HCT116 (cell line): ENCODE measurements at regions not wholly inside any gene's neighbourhood (a gene's known extent, or its start where the extent isn't known, plus 50 kb on each side); places are given as distances from the start of the nearest gene placed in this dataset.

Experiments
- ATAC-seq: fragments of 200-7000 bp; cut with Tn5 transposase; 2 replicates; pipeline ENCODE4 v1.9.1; 2020; ENCODE audit warnings: mild to moderate bottlenecking, moderate library complexity
- BruUV-seq: library from RNA; stranded (reverse); fragments of 400-500 nt; replicated peaks from 2 replicates; lab custom pipeline; 2021; lab: Mats Ljungman, UMichigan
- CTCF ChIA-PET: fragments of 300-600 bp; sonication (Branson Sonifier 250); formaldehyde crosslinking; loops from one replicate; lab custom pipeline; 2021; ENCODE audit warnings: antibody characterized with exemption; lab: Charles Lee
- POLR2A ChIA-PET: fragments of 300-600, 350-600 bp; sonication (Branson Sonifier 250); formaldehyde crosslinking; loops from one replicate; lab custom pipeline; 2021; ENCODE audit warnings: antibody characterized with exemption; lab: Charles Lee
- RAD21 ChIA-PET, 2 experiments: fragments of 300-600 bp; sonication (Branson Sonifier 250); formaldehyde crosslinking; loops; one replicate each; lab custom pipeline; 2023; ENCODE audit warnings: low total read pairs in 2 of 2; ENCODE audit not compliant: uncharacterized antibody in 2 of 2, unreplicated experiment in 2 of 2, low non-redundant PET in 1 of 2; lab: Charles Lee
- DNase-seq: peaks from one replicate; pipeline ENCODE4 v3.0.0-alpha.2; 2010; ENCODE audit warnings: low read depth, low spot score
- H2AFZ ChIP-seq: fragments of 200-600 bp; shearing (Covaris generic), sonication (generic); 2 replicates; pipeline ENCODE4 v1.6.1; 2017; ENCODE audit warnings: low read depth, mixed run types, mixed read lengths, antibody characterized with exemption, low read length; ENCODE audit not compliant: poor library complexity, severe bottlenecking
- H3K27ac ChIP-seq: 2 replicates; pipeline ENCODE4 v1.5.1; 2012; ENCODE audit warnings: low read depth, low read length
- H3K27me3 ChIP-seq: fragments of 200-600 bp; sonication (generic); 2 replicates; pipeline ENCODE4 v1.6.1; 2016; ENCODE audit warnings: mixed run types, low read length, mixed read lengths; ENCODE audit not compliant: insufficient read depth
- H3K36me3 ChIP-seq, 2 experiments: fragments of 200-500 bp in 1 of 2; fragments of 200-600 bp in 1 of 2; sonication (Bioruptor generic) in 1 of 2; sonication (generic) in 1 of 2; 2 replicates each; pipeline versions ENCODE4 v1.5.1 to v1.6.1; 2014 to 2016; ENCODE audit warnings: low read length in 2 of 2, inconsistent platforms in 1 of 2, mixed read lengths in 1 of 2, mixed run types in 1 of 2; ENCODE audit not compliant: insufficient read depth in 2 of 2, control insufficient read depth in 1 of 2
- H3K4me1 ChIP-seq, 2 experiments: fragments of 200-600 bp in 1 of 2; sonication (generic) in 1 of 2; 2 replicates each; pipeline versions ENCODE4 v1.5.1 to v1.6.1; 2012 to 2017; ENCODE audit warnings: low read length in 2 of 2, inconsistent platforms in 1 of 2, mild to moderate bottlenecking in 1 of 2, mixed read lengths in 1 of 2, mixed run types in 1 of 2, moderate library complexity in 1 of 2; ENCODE audit not compliant: insufficient read depth in 2 of 2, control insufficient read depth in 1 of 2
- H3K4me2 ChIP-seq: fragments of 200-600 bp; sonication (generic); 2 replicates; pipeline ENCODE4 v1.6.1; 2017; ENCODE audit warnings: mixed run types, low read length, mixed read lengths
- H3K4me3 ChIP-seq, 2 experiments: fragments of 200-600 bp in 1 of 2; sonication (generic) in 1 of 2; replicated peaks in 1 of 2; 2 replicates each; pipeline ENCODE4 v1.5.1; 2011 to 2016; ENCODE audit warnings: low read length in 2 of 2, control low read depth in 1 of 2, low read depth in 1 of 2, mild to moderate bottlenecking in 1 of 2, mixed read lengths in 1 of 2, mixed run types in 1 of 2
- H3K79me2 ChIP-seq: fragments of 200-600 bp; sonication (generic); 2 replicates; pipeline ENCODE4 v1.6.1; 2017; ENCODE audit warnings: mild to moderate bottlenecking, mixed run types, low read length, moderate library complexity, mixed read lengths; ENCODE audit not compliant: insufficient read depth
- H3K9ac ChIP-seq: fragments of 200-600 bp; sonication (generic); 2 replicates; pipeline ENCODE4 v1.6.1; 2016; ENCODE audit warnings: low read length, mixed read lengths
- H3K9me2 ChIP-seq: fragments of 200-600 bp; sonication (generic), shearing (Covaris generic); 2 replicates; pipeline ENCODE4 v1.6.1; 2017; ENCODE audit warnings: mixed run types, mild to moderate bottlenecking, moderate library complexity; ENCODE audit not compliant: insufficient read depth
- H3K9me3 ChIP-seq, 2 experiments: fragments of 200-500 bp in 1 of 2; fragments of 200-600 bp in 1 of 2; sonication (Bioruptor generic) in 1 of 2; sonication (generic) in 1 of 2; 2 replicates each; pipeline ENCODE4 v1.6.1; 2014 to 2017; ENCODE audit warnings: low read length in 2 of 2, mixed read lengths in 2 of 2, inconsistent platforms in 1 of 2, low read depth in 1 of 2, mild to moderate bottlenecking in 1 of 2, mixed run types in 1 of 2, moderate library complexity in 1 of 2; ENCODE audit not compliant: control insufficient read depth in 1 of 2, insufficient read depth in 1 of 2
- H4K20me1 ChIP-seq: fragments of 200-600 bp; sonication (generic), shearing (Covaris generic); 2 replicates; pipeline ENCODE4 v1.6.1; 2017; ENCODE audit warnings: mixed run types, mild to moderate bottlenecking, moderate library complexity; ENCODE audit not compliant: insufficient read depth
- POLR2AphosphoS5 ChIP-seq: IDR thresholded peaks from 2 replicates; pipeline ENCODE4 v1.6.1; 2011; ENCODE audit warnings: mild to moderate bottlenecking, low read depth, low read length, moderate library complexity
- intact Hi-C: fragments of 100-400 bp; cut with micrococcal nuclease; formaldehyde crosslinking; loops from 2 replicates; pipeline ENCODE4 v1.10.0; 2022
- TF ChIP-seq, protein P1 (sequence below): IDR thresholded peaks from 2 replicates; pipeline ENCODE4 v1.6.1; 2012; ENCODE audit warnings: low read depth
- TF ChIP-seq, protein P2 (sequence below), 3 experiments: fragments of 200-600 bp in 1 of 3; sonication (generic) in 1 of 3; IDR thresholded peaks in 2 of 3; conservative IDR thresholded peaks in 1 of 3; 2 replicates each; pipeline ENCODE4 v1.5.1; 2012 to 2017; ENCODE audit warnings: low read depth in 2 of 3, low read length in 2 of 3, antibody characterized with exemption in 1 of 3, borderline replicate concordance in 1 of 3, control low read depth in 1 of 3, mild to moderate bottlenecking in 1 of 3, mixed read lengths in 1 of 3, mixed run types in 1 of 3, moderate library complexity in 1 of 3; ENCODE audit not compliant: insufficient read depth in 1 of 3
- TF ChIP-seq, protein P3 (sequence below): IDR thresholded peaks from 2 replicates; pipeline ENCODE4 v1.6.1; 2012

DNA sequence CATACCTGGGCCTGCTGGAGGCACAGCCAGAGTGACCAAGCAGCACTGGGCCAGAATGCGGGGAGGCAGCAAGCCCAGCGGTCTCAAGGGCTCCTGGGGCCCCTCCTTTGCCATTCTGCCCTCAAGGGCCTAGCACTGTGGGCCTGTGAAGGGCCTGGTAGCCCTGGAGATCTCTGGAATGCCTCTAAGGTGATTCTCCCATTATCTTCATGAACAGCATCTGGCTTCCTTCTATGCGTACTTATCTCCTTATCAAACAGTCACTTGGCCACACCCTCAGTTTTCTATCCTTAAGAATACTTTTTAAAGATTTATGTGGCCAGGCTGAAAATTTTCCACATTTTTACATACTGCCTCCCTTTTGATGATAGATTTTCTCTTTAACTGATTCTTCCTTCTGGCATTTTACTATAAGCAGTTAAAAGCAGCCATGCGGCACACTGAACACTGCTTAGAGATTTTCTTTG, 67.5 kb upstream of the CCNY start:
- POLR2A ChIA-PET = no interaction called here
- RAD21 ChIA-PET = no interaction called here
- peaks cover 0 to 4% of the 10 kb centered on the region in 2 experiments; a peak in 1 of 4 replicates for H3K4me1 ChIP-seq
- TF ChIP-seq, protein P1, sequence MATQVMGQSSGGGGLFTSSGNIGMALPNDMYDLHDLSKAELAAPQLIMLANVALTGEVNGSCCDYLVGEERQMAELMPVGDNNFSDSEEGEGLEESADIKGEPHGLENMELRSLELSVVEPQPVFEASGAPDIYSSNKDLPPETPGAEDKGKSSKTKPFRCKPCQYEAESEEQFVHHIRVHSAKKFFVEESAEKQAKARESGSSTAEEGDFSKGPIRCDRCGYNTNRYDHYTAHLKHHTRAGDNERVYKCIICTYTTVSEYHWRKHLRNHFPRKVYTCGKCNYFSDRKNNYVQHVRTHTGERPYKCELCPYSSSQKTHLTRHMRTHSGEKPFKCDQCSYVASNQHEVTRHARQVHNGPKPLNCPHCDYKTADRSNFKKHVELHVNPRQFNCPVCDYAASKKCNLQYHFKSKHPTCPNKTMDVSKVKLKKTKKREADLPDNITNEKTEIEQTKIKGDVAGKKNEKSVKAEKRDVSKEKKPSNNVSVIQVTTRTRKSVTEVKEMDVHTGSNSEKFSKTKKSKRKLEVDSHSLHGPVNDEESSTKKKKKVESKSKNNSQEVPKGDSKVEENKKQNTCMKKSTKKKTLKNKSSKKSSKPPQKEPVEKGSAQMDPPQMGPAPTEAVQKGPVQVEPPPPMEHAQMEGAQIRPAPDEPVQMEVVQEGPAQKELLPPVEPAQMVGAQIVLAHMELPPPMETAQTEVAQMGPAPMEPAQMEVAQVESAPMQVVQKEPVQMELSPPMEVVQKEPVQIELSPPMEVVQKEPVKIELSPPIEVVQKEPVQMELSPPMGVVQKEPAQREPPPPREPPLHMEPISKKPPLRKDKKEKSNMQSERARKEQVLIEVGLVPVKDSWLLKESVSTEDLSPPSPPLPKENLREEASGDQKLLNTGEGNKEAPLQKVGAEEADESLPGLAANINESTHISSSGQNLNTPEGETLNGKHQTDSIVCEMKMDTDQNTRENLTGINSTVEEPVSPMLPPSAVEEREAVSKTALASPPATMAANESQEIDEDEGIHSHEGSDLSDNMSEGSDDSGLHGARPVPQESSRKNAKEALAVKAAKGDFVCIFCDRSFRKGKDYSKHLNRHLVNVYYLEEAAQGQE = no peak
- TF ChIP-seq, protein P2, sequence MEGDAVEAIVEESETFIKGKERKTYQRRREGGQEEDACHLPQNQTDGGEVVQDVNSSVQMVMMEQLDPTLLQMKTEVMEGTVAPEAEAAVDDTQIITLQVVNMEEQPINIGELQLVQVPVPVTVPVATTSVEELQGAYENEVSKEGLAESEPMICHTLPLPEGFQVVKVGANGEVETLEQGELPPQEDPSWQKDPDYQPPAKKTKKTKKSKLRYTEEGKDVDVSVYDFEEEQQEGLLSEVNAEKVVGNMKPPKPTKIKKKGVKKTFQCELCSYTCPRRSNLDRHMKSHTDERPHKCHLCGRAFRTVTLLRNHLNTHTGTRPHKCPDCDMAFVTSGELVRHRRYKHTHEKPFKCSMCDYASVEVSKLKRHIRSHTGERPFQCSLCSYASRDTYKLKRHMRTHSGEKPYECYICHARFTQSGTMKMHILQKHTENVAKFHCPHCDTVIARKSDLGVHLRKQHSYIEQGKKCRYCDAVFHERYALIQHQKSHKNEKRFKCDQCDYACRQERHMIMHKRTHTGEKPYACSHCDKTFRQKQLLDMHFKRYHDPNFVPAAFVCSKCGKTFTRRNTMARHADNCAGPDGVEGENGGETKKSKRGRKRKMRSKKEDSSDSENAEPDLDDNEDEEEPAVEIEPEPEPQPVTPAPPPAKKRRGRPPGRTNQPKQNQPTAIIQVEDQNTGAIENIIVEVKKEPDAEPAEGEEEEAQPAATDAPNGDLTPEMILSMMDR (IDR thresholded peaks at IDR 0.05 in 2 of 3, conservative IDR thresholded peaks at IDR 0.05 in 1 of 3; ENCODE audit: borderline replicate concordance in 1 of 3, insufficient read depth in 1 of 3, low read depth in 2 of 3, low read length in 2 of 3) = no peak
- TF ChIP-seq, protein P3, sequence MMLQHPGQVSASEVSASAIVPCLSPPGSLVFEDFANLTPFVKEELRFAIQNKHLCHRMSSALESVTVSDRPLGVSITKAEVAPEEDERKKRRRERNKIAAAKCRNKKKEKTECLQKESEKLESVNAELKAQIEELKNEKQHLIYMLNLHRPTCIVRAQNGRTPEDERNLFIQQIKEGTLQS = no peak
- TF ChIP-seq POLR2AphosphoS5 = no peak
- H3K36me3 ChIP-seq = no peaks in the 10 kb centered on the region
- no peak overlapping the region for H3K9ac ChIP-seq
- no peaks in the 10 kb centered on the region for H3K9me3 ChIP-seq
- no peaks in the 10 kb centered on the region for H3K9me2 ChIP-seq
- no peaks in the 10 kb centered on the region for H3K27me3 ChIP-seq
- no peak overlapping the region for H3K4me2 ChIP-seq
- no peak for ATAC-seq
- H3K27ac ChIP-seq = no peak overlapping the region
- H4K20me1 ChIP-seq = no peaks in the 10 kb centered on the region
- CTCF ChIA-PET = no interaction called here
- no peaks in the 10 kb centered on the region for H3K79me2 ChIP-seq
- BruUV-seq = no TSS peak
- intact Hi-C loops = no loop called here
- no peak overlapping the region for H2AFZ ChIP-seq
- H3K4me3 ChIP-seq = no peak overlapping the region
- DNase-seq = no peak
